ENCODE measurements at regions not wholly inside any gene's neighbourhood (a gene's known extent, or its start where the extent isn't known, plus 50 kb on each side); places are given as distances from the start of the nearest gene placed in this dataset.

GRCh38 chr21:28100366-28100765, 892.3 kb downstream of the LTN1 start:
- H3K4me3 ChIP-seq (ENCODE audit: low read depth, low read length): no peak overlapping the region
- TF ChIP-seq, protein P1, sequence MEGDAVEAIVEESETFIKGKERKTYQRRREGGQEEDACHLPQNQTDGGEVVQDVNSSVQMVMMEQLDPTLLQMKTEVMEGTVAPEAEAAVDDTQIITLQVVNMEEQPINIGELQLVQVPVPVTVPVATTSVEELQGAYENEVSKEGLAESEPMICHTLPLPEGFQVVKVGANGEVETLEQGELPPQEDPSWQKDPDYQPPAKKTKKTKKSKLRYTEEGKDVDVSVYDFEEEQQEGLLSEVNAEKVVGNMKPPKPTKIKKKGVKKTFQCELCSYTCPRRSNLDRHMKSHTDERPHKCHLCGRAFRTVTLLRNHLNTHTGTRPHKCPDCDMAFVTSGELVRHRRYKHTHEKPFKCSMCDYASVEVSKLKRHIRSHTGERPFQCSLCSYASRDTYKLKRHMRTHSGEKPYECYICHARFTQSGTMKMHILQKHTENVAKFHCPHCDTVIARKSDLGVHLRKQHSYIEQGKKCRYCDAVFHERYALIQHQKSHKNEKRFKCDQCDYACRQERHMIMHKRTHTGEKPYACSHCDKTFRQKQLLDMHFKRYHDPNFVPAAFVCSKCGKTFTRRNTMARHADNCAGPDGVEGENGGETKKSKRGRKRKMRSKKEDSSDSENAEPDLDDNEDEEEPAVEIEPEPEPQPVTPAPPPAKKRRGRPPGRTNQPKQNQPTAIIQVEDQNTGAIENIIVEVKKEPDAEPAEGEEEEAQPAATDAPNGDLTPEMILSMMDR (IDR thresholded peaks at IDR 0.05; ENCODE audit: borderline replicate concordance, insufficient read depth, low read depth, low read length): no peak

DNA sequence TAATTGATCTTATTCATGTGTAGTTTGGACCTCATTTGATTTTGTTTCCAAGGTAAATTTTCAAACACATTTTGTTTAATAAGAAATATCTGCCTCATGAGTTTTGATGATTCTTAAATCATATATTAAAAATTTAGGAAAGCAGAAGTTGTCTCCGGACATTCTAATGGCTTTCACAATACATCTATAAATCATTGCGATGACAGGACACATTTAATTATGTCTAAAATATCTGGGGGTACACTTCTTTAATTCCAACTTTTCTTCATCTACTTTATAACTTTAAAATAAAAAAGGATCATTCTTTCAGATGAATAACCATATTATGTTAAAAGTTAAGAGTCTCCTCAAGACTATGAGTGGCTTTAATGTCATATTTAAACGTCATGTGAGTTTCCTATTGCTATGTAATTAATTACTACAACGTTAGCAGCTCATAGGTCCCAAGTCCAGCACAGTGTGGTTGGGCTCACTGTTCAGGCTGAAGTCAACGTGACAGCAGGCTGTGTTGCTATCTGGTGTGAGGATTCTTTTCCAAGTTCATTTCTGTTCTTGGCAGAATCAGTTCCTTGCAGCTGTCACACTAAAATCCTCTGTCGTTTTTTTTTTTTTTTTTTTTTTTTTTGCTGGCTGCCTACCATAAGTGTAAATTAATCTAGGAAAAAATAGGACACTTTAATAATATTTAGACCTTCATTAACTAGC, 893.5 kb downstream of the LTN1 start:
- TF ChIP-seq, protein P1 (IDR thresholded peaks at IDR 0.05; ENCODE audit: borderline replicate concordance, insufficient read depth, low read depth, low read length): no peak
- H3K4me3 ChIP-seq (ENCODE audit: low read depth, low read length): no peak overlapping the region

GRCh38 chr21:28091466-28091865, 901.2 kb downstream of the LTN1 start:
- TF ChIP-seq, protein P1 (IDR thresholded peaks at IDR 0.05; ENCODE audit: borderline replicate concordance, insufficient read depth, low read depth, low read length): no peak
- H3K4me3 ChIP-seq (ENCODE audit: low read depth, low read length): no peak overlapping the region

DNA sequence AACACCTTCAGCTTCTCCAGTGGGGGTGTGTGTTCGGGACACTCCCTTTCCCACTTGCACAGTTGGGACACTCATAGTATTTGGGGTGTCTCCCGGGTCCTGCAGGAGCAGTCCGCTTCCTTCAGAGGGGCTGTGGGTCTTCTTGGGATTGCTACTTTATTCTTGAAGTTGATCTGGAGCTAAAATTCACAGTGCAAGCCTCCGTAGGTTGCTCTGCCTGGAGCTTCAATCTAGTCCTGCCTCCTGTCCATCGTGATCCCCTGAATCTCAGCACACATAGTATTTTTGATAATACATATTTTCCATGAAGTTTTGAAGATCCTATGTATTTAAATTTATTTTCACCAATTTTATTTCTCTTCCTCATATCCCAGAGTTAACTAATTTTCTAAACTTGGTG, 902.1 kb downstream of the LTN1 start:
- TF ChIP-seq, protein P1 (IDR thresholded peaks at IDR 0.05; ENCODE audit: borderline replicate concordance, insufficient read depth, low read depth, low read length): no peak
- no peak overlapping the region for H3K4me3 ChIP-seq (ENCODE audit: low read depth, low read length)

- TF ChIP-seq, protein P1 (IDR thresholded peaks at IDR 0.05; ENCODE audit: borderline replicate concordance, insufficient read depth, low read depth, low read length): no peak
- no peak overlapping the region for H3K4me3 ChIP-seq (ENCODE audit: low read depth, low read length)
These were observed 902.9 kb downstream of the LTN1 start for GRCh38 chr21:28089599-28090441.

GRCh38 chr21:28086861-28087581, 905.7 kb downstream of the LTN1 start:
- TF ChIP-seq, protein P1 (IDR thresholded peaks at IDR 0.05; ENCODE audit: borderline replicate concordance, insufficient read depth, low read depth, low read length): no peak
- H3K4me3 ChIP-seq (ENCODE audit: low read depth, low read length): no peak overlapping the region
